Midbrain (tissue), 1 donor: ENCODE measurements at regions not wholly inside any gene's neighbourhood (a gene's known extent, or its start where the extent isn't known, plus 50 kb on each side); places are given as distances from the start of the nearest gene placed in this dataset.
"Not testable (repeated sequence)": the region's sequence is repeated elsewhere in the genome, so short reads cannot be mapped to it uniquely, and the experiment has no call there.

Experiments
- DNase-seq: peaks from one replicate; lab custom pipeline; 2025; lab: John Stamatoyannopoulos, UW

DNA sequence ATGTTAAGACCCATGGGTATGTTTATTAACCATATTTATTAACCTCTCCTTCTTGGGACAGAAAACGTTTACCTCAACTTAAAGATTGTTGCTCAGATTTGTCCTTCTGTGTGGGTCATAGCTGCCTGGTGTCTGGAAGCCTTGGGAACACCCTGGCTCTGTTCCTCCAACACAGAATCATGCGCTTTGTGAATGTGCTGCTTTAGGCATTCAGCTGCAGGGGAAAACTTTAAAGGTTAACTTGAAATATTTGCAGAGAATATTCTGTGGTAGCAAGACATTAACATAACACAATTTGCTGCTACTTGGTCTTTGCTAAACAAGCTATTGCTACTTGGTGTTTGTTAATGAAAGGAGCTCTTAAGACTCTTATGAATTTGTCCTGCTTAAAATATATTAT lies 50.5 kb upstream of the THOC3 start:
- not testable (repeated sequence) for DNase-seq

GRCh38 chr5:176020852-176021251 lies 52.7 kb upstream of the THOC3 start:
- DNase-seq, result not testable (repeated sequence)

DNA sequence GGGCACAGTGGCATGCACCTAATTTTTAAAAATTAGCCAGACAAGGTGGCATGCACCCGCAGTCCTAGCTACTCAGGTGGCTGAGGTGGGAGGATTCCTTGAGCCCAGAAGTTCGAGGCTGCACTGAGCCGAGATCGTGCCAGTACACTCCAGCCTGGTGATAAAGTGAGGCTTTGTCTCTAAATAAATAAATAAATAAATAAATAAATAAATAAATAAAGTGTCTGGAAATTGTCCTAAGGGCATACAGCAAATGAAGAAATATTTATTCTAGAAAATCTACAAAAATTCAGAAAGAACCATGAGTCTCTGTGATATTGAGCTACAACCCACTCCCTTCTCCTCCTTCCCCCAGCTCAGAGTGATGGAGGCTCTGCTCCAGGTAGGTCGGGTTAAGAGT lies 55.4 kb upstream of the THOC3 start:
- DNase-seq, result not testable (repeated sequence)

- DNase-seq, result not testable (repeated sequence)
These were observed 61.3 kb upstream of the THOC3 start for GRCh38 chr5:176029445-176029844.

- DNase-seq, result not testable (repeated sequence)
These were observed 62.4 kb upstream of the THOC3 start for GRCh38 chr5:176030361-176031117.

- not testable (repeated sequence) for DNase-seq
These were observed 63.0 kb upstream of the THOC3 start for GRCh38 chr5:176031118-176031510.

DNA sequence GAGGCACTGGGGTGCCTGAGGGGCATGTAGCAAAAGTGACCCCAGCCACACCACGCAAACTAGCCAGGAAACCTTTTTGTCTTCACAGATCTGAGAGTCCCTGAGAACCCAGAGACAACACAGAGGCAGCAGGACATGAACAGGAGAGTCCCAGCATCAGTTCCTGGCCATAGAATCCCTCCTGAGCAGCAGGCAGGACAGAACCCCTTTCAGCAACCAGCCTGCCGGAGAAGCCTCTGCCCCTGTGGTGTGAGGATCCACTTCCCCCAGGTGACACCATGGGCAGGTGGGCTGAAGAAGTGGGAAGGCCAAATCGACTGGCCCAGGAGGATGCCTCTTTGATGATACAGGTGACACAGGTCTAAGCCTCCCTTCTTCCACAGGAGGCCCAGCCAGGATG lies 65.1 kb upstream of the THOC3 start:
- DNase-seq, result not testable (repeated sequence)

DNA sequence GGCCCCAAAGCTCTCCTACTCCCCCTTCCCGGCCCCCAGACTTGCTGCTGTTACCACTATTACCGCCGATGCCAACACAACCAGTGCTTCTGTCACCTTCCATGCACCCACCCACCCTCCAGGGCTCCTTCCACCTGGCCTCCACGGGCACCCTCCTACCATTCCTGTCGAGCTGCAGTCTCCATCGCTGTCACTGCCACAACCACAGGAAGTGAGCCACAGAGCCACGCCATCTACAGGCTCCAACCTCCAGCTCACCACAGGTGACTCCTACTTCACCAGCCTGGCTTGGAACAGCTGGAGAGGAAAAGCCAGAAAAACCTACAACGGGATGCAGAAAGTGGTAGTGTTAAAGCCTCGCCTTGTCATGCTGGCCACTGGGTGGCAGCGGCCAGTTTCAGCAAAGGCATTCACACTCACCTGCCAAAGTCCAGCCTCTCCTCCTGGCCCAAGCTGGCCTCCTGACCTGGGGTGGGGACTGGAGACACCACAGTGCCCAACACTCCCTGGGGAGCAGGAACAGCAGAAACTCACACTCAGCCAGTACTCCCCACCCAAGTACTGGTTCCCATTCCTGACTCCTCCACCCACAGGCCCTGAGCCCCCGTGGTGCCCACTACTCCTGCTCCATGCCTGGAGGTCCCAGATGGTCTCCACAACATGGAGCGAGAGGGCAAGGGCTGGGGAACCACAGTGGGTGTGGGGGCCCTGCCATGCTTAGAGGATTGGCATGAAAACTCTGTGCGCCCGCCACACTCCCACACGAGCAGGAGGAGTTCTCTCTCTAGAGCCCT lies 66.5 kb upstream of the THOC3 start:
- DNase-seq, result not testable (repeated sequence)

DNA sequence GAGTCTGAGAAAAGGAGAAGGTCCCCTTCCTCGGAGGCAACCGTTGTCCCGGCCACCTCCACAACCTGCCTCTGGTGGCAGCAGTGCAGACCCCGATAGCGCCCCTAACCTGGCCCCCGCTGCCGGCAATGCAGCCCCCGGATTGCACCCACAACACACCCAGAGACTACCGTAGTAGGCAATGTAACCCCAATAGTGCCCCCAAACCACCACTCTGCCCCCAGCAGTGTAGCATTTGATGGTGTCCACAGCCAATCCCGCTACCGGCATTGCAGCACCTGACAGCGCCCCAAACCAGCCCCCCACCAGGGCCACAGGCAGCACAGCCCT lies 67.1 kb upstream of the THOC3 start:
- DNase-seq, result not testable (repeated sequence)

DNA sequence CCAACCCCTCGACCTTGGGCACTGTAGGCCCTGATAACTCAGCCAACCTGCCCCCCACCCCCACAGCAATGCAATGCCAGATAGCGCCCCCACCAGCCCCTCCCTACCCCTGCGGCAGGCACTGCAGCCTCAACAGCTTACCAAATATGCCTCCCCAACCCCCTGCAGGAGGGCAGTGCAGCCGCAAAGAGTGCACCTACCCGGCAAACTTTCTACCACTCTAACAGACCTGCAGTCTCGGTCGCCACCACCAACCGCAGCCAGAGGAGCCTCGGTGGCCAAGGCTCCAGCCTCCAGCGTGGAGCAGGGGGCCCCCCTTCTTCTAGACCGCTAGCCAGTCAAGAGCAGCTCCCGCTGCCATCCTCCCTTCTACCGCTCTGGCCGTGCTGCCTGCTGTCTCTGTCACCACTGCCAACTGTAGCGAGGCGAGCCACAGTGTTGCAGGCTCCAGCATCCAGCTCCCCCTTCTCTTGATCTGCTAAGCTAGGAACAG lies 67.7 kb upstream of the THOC3 start:
- DNase-seq, result not testable (repeated sequence)

DNA sequence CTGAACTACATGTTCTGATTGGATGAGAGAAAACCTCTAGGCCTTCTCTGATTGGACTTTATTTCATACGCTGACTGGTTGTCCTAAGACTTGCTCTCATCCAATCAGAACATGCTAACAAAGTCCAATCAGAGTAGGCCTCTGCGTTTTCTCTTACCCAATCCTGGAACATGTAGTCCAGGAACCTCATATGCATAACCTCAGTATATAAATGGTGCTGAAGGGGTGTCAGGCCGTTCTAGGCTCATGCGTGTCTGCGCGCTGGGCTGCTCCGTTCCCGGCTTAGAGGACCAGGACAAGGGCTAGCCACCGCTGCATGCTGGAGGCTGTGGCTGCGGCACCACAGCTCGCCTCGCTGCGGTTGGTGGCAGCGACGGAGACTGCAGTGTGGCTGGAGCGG lies 68.3 kb upstream of the THOC3 start:
- DNase-seq, result not testable (repeated sequence)

- DNase-seq, result not testable (repeated sequence)
These were observed 69.1 kb upstream of the THOC3 start for GRCh38 chr5:176037190-176037589.

- DNase-seq, result not testable (repeated sequence)
These were observed 72.1 kb upstream of the THOC3 start for GRCh38 chr5:176040105-176040801.

- not testable (repeated sequence) for DNase-seq
These were observed 73.3 kb upstream of the THOC3 start for GRCh38 chr5:176041248-176041994.

GRCh38 chr5:176042020-176042658 lies 74.0 kb upstream of the THOC3 start:
- not testable (repeated sequence) for DNase-seq

DNA sequence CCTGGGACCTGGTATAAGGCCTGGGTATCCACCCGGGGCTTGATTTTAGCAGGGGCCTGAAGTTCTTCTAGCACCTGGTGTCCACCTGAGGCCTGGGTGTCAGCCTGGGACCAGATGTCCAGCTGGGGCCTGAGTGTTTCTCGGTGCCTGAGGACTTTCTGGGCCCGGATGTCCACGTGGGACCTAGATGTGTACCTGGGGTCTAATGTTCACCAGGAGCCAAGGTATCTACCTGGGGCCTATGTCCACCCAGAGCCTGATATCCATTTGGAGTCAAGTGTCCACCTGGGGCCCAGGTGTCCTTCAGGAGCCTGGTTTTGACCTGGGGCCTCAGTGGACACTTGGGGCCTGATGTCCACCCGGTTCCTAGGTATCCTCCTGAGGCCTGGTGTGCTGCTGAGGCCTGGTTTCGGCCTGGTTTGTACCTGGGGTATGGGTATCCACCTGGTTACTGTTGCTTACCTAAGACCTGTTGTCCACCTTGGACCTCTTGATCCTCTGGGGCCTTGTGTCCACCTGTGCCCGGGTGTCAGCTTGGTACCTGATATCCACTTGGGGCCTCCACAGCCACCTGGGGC lies 75.2 kb upstream of the THOC3 start:
- not testable (repeated sequence) for DNase-seq

- not testable (repeated sequence) for DNase-seq
These were observed 75.9 kb upstream of the THOC3 start for GRCh38 chr5:176043986-176044385.

DNA sequence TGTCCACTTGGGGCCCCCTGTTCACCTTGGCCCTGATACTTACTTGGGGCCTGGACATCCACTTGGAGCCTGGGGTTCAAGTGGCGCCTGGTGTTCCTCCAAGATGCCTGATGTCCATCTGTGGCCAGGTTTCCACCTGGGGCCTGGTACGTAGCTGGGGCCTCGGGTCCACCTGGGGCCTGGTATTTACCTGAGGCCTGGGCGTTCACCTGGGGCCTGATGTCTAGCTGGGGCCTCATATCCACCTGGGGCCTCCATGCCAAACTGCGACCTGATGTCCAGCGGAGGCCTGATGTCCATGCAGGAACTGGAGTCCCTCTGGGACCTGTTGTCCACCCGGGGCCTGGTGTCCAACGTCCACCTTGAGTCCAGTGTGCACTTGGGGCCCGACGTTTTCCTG lies 76.3 kb upstream of the THOC3 start:
- DNase-seq, result not testable (repeated sequence)

GRCh38 chr5:176045442-176045841 lies 77.3 kb upstream of the THOC3 start:
- DNase-seq, result not testable (repeated sequence)

GRCh38 chr5:176048671-176049070 lies 80.6 kb upstream of the THOC3 start:
- DNase-seq, result not testable (repeated sequence)
